Tibial nerve (tissue), 4 donors: ENCODE measurements at regions not wholly inside any gene's neighbourhood (a gene's known extent, or its start where the extent isn't known, plus 50 kb on each side); places are given as distances from the start of the nearest gene placed in this dataset.

Experiments
- DNase-seq, 2 donors: peaks; one replicate each; pipeline ENCODE4 v3.0.0-alpha.2; 2019; ENCODE audit warnings: low spot score in 2 of 2
- H3K27ac ChIP-seq, 4 donors: fragments of 200-600 bp; sonication (generic) in 3 of 4; one replicate each; pipeline ENCODE4 v1.5.1; 2017 to 2019; ENCODE audit warnings: mild to moderate bottlenecking in 1 of 4
- H3K27me3 ChIP-seq, 2 donors: fragments of 200-600 bp; sonication (generic) in 1 of 2; one replicate each; pipeline versions ENCODE4 v1.5.1 to v1.6.0; 2017 to 2019
- H3K36me3 ChIP-seq, 3 donors: fragments of 200-600 bp; sonication (generic); one replicate each; pipeline ENCODE4 v1.5.1; 2018 to 2019
- H3K4me1 ChIP-seq, 4 donors: fragments of 200-600 bp; sonication (generic) in 3 of 4; one replicate each; pipeline ENCODE4 v1.5.1; 2017 to 2019
- H3K4me3 ChIP-seq, 4 donors: fragments of 200-600 bp; sonication (generic) in 3 of 4; one replicate each; pipeline ENCODE4 v1.5.1; 2017 to 2019; ENCODE audit warnings: mild to moderate bottlenecking in 1 of 4, moderate library complexity in 1 of 4
- H3K9me3 ChIP-seq, 4 donors: fragments of 200-600 bp; sonication (generic) in 3 of 4; one replicate each; pipeline ENCODE4 v1.5.1; 2017 to 2019
- CTCF ChIP-seq, 5 experiments: fragments of 200-600 bp in 3 of 5; fragments of 450-650 bp in 2 of 5; sonication (generic) in 3 of 5; IDR thresholded peaks; one replicate each; pipeline ENCODE4 v1.5.1; 2016 to 2019; ENCODE audit warnings: antibody characterized with exemption in 5 of 5, mild to moderate bottlenecking in 3 of 5, moderate library complexity in 2 of 5
- EP300 ChIP-seq, 2 donors: sonication (generic); formaldehyde crosslinking; IDR thresholded peaks; one replicate each; pipeline ENCODE4 v1.6.1; 2017; ENCODE audit warnings: antibody characterized with exemption in 2 of 2, mild to moderate bottlenecking in 1 of 2
- POLR2A ChIP-seq, 2 donors: fragments of 450-650 bp; IDR thresholded peaks; one replicate each; pipeline ENCODE4 v1.6.1; 2017; ENCODE audit warnings: antibody characterized with exemption in 2 of 2, mild to moderate bottlenecking in 2 of 2, moderate library complexity in 2 of 2
- WGBS, 2 donors: methylation state at CpG; one replicate each; pipeline ENCODE4 v1.1.5; 2018; 5-methylcytosine and 5-hydroxymethylcytosine counted together

- no peaks in the 10 kb centered on the region for H3K27me3 ChIP-seq
- no peaks in the 10 kb centered on the region for H3K4me1 ChIP-seq
- H3K9me3 ChIP-seq, result peaks cover 0 to under 1% (median 0%) of the 10 kb centered on the region in 4 donors
- no peak overlapping the region for H3K27ac ChIP-seq
- no peaks in the 10 kb centered on the region for H3K36me3 ChIP-seq
- no peak overlapping the region for H3K4me3 ChIP-seq
- 67 to 74% methylated on average over 5 of the region's 5 CpGs for WGBS, 2 donors
- TF ChIP-seq EP300 (IDR thresholded peaks at IDR 0.05) (no peak), POLR2A (IDR thresholded peaks at IDR 0.05) (no peak), CTCF (IDR thresholded peaks at IDR 0.05) (no peak)
- DNase-seq, result no peak
Measured at GRCh38 chr2:228860601-228861285, 410.3 kb downstream of the PID1 start.

GRCh38 chr2:228853151-228853550 is 417.9 kb downstream of the PID1 start:
- 83 to 86% methylated on average over 3 to 7 of the region's 7 CpGs for WGBS, 2 donors
- TF ChIP-seq EP300 (IDR thresholded peaks at IDR 0.05) (no peak), CTCF (IDR thresholded peaks at IDR 0.05) (no peak), POLR2A (IDR thresholded peaks at IDR 0.05) (no peak)
- Histone ChIP-seq H3K27ac (no peak overlapping the region), H3K4me1 (no peaks in the 10 kb centered on the region), H3K36me3 (no peaks in the 10 kb centered on the region), H3K4me3 (no peak overlapping the region), H3K27me3 (no peaks in the 10 kb centered on the region), H3K9me3 (no peaks in the 10 kb centered on the region)
- DNase-seq, result no peak

DNA sequence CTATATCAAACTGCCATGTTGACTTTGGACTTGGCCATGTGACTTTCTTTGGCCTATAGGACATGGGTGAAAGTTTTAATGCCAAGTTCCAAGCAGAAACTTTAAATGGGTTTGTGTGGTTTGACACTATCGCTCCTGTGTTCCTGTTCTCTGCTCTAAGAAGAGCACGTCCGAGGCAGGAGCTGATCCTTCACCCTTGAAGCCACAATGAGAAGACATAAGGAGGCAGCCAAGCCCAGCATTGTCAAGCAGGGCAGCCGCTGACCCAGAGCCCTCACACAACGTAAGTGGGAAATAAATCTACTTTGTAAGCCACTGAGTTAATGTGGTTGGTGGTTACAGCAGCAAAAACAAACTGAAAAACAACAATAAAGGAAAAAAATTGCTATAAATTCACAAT is 422.4 kb downstream of the PID1 start:
- H3K27ac ChIP-seq, result no peak overlapping the region
- 67 to 69% methylated on average over 5 of the region's 5 CpGs for WGBS, 2 donors
- H3K4me3 ChIP-seq, result no peak overlapping the region
- no peak for TF ChIP-seq EP300 (IDR thresholded peaks at IDR 0.05)
- no peak for TF ChIP-seq POLR2A (IDR thresholded peaks at IDR 0.05)
- TF ChIP-seq CTCF (IDR thresholded peaks at IDR 0.05), result no peak
- H3K9me3 ChIP-seq, result no peaks in the 10 kb centered on the region
- H3K36me3 ChIP-seq, result no peaks in the 10 kb centered on the region
- peaks cover 0 to 7% (median 0%) of the 10 kb centered on the region in 4 donors for H3K4me1 ChIP-seq
- no peak for DNase-seq
- H3K27me3 ChIP-seq, result no peaks in the 10 kb centered on the region

GRCh38 chr2:228847684-228848083 is 423.4 kb downstream of the PID1 start:
- 33 to 34% methylated on average over 1 of the region's 1 CpG for WGBS, 2 donors
- no peaks in the 10 kb centered on the region for H3K27me3 ChIP-seq
- peaks cover 0 to 7% (median 0%) of the 10 kb centered on the region in 4 donors for H3K4me1 ChIP-seq
- H3K9me3 ChIP-seq, result no peaks in the 10 kb centered on the region
- TF ChIP-seq CTCF (IDR thresholded peaks at IDR 0.05) (no peak), POLR2A (IDR thresholded peaks at IDR 0.05) (no peak), EP300 (IDR thresholded peaks at IDR 0.05) (no peak)
- no peaks in the 10 kb centered on the region for H3K36me3 ChIP-seq
- H3K27ac ChIP-seq, result no peak overlapping the region
- no peak for DNase-seq
- H3K4me3 ChIP-seq, result no peak overlapping the region

- no peaks in the 10 kb centered on the region for H3K9me3 ChIP-seq
- TF ChIP-seq CTCF (IDR thresholded peaks at IDR 0.05) (no peak), POLR2A (IDR thresholded peaks at IDR 0.05) (no peak), EP300 (IDR thresholded peaks at IDR 0.05) (no peak)
- H3K36me3 ChIP-seq, result no peaks in the 10 kb centered on the region
- H3K4me3 ChIP-seq, result no peak overlapping the region
- no peak for DNase-seq
- WGBS, 2 donors, result 40 to 43% methylated on average over 2 of the region's 2 CpGs
- peaks cover 0 to 7% (median 0%) of the 10 kb centered on the region in 4 donors for H3K4me1 ChIP-seq
- H3K27me3 ChIP-seq, result no peaks in the 10 kb centered on the region
- no peak overlapping the region for H3K27ac ChIP-seq
Measured at GRCh38 chr2:228846161-228846560, 424.9 kb downstream of the PID1 start.
